ENCODE measurements at regions not wholly inside any gene's neighbourhood (a gene's known extent, or its start where the extent isn't known, plus 50 kb on each side); places are given as distances from the start of the nearest gene placed in this dataset.
"Not testable (repeated sequence)": the region's sequence is repeated elsewhere in the genome, so short reads cannot be mapped to it uniquely, and the experiment has no call there.

DNA sequence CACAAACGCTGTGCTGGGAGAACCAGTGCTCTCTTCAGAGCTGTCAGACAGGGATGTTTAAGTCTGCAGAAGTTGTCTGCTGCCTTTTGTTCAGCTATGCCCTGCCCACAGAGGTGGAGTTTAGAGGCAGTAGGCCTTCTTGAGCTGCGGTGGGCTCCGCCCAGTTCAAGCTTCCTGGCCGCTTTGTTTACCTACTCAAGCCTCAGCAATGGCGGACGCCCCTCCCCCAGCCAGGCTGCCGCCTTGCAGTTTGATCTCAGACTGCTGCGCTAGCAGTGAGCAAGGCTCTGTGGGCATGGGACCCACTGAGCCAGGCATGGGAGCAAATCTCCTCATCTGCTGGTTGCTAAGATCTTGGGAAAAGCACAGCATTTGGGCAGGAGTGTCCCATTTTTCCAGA lies 142.1 kb downstream of the LRRN1 start:
- not testable (repeated sequence) for TF ChIP-seq EZH2 (IDR thresholded peaks at IDR 0.05); POLR2AphosphoS5 (IDR thresholded peaks at IDR 0.05; ENCODE audit: borderline replicate concordance, low read depth, low read length)
